GM19035 (cell line): ENCODE measurements at regions not wholly inside any gene's neighbourhood (a gene's known extent, or its start where the extent isn't known, plus 50 kb on each side); places are given as distances from the start of the nearest gene placed in this dataset.
"Not testable (repeated sequence)": the region's sequence is repeated elsewhere in the genome, so short reads cannot be mapped to it uniquely, and the experiment has no call there.

Experiments used
- ATAC-seq: cut with Tn5 transposase; IDR thresholded peaks from one replicate; pipeline ENCODE4 v1.9.1; 2021; ENCODE audit not compliant: unreplicated experiment

GRCh38 chr10:57035310-57035709 lies 674.3 kb upstream of the ZWINT start:
- ATAC-seq: no peak

- not testable (repeated sequence) for ATAC-seq
Observed at GRCh38 chr10:57032301-57032700, 671.2 kb upstream of the ZWINT start.

GRCh38 chr10:57031346-57031745 lies 670.3 kb upstream of the ZWINT start:
- no peak for ATAC-seq

GRCh38 chr10:57026307-57026706 lies 665.2 kb upstream of the ZWINT start:
- no peak for ATAC-seq

GRCh38 chr10:57023626-57024025 lies 662.6 kb upstream of the ZWINT start:
- no peak for ATAC-seq

GRCh38 chr10:57018452-57018851 lies 657.4 kb upstream of the ZWINT start:
- ATAC-seq: no peak

- ATAC-seq: no peak
Observed at GRCh38 chr10:57017356-57018037, 656.4 kb upstream of the ZWINT start.

- ATAC-seq: no peak
Observed at GRCh38 chr10:57015595-57016318, 654.7 kb upstream of the ZWINT start.

- ATAC-seq: no peak
Observed at GRCh38 chr10:57015187-57015586, 654.1 kb upstream of the ZWINT start.

- no peak for ATAC-seq
Observed at GRCh38 chr10:57014758-57015157, 653.7 kb upstream of the ZWINT start.

- no peak for ATAC-seq
Observed at GRCh38 chr10:57008189-57008588, 647.1 kb upstream of the ZWINT start.

- ATAC-seq: no peak
Observed at GRCh38 chr10:56991591-56992069, 630.6 kb upstream of the ZWINT start.

GRCh38 chr10:56975513-56975912 lies 614.5 kb upstream of the ZWINT start:
- ATAC-seq: no peak

GRCh38 chr10:56973766-56974165 lies 612.7 kb upstream of the ZWINT start:
- ATAC-seq: no peak

- no peak for ATAC-seq
Observed at GRCh38 chr10:56943221-56943755, 582.2 kb upstream of the ZWINT start.

- no peak for ATAC-seq
Observed at GRCh38 chr10:56934515-56934914, 573.5 kb upstream of the ZWINT start.

GRCh38 chr10:56928714-56929113 lies 567.7 kb upstream of the ZWINT start:
- ATAC-seq: no peak

GRCh38 chr10:56927701-56928100 lies 566.6 kb upstream of the ZWINT start:
- no peak for ATAC-seq

- ATAC-seq: no peak
Observed at GRCh38 chr10:56920601-56921261, 559.7 kb upstream of the ZWINT start.

- ATAC-seq: no peak
Observed at GRCh38 chr10:56912043-56912442, 551.0 kb upstream of the ZWINT start.

GRCh38 chr10:56905051-56905450 lies 544.0 kb upstream of the ZWINT start:
- ATAC-seq: no peak

GRCh38 chr10:56902554-56902953 lies 541.5 kb upstream of the ZWINT start:
- ATAC-seq: no peak
